Stimulated activated naive CD8-positive, alpha-beta T cell treated with anti-CD3 and anti-CD28 coated beads, Interleukin-15, Interleukin-2, amounts not matched to agents 100 U/mL and 50 U/mL, for 24 hours (primary cell): ENCODE measurements at regions not wholly inside any gene's neighbourhood (a gene's known extent, or its start where the extent isn't known, plus 50 kb on each side); places are given as distances from the start of the nearest gene placed in this dataset.
"Not testable (repeated sequence)": the region's sequence is repeated elsewhere in the genome, so short reads cannot be mapped to it uniquely, and the experiment has no call there.

Source experiments
- ATAC-seq: fragments of 150-1000 bp; cut with Tn5 transposase; one replicate; pipeline ENCODE4 v1.10.0; 2021
- DNase-seq: peaks from one replicate; pipeline ENCODE4 v3.0.0; 2021

DNA sequence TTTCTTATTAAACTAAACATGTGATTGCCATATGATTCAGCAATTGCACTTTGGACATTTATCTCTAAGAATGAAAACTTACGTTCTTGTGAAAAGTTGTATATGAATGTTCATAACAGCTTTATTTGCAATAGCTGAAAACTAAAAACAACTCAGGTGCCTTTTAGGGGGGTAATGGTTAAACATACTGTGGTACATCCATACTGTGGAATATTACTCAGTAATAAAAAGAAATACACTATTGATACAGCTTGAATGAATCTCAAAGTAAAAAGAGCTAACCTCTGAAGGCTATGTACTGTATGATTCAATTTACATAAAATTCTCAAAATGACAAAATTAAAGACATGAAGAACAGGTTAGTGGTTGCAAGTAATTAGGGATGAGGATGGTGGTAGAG lies 339.5 kb upstream of the PAPPA start:
- no peak for ATAC-seq
- no peak for DNase-seq

DNA sequence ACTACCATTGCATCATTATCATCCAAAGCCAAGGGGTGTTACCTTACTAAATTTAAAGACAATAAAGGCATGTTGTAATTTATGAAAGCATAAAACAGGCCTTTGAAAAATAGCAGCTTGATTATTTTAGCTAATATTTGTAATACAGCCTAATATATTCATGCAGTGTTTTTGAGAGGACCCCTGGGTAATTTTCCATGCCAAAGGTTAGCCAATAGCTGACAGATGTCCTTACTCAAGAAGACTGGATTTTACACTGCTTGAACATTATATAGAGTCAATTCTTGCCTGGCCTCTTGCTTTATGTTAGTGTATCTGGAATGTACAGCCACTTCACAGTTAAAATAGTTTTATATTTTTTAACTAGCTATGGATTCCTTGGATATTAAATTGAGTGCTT lies 337.8 kb upstream of the PAPPA start:
- no peak for ATAC-seq

DNA sequence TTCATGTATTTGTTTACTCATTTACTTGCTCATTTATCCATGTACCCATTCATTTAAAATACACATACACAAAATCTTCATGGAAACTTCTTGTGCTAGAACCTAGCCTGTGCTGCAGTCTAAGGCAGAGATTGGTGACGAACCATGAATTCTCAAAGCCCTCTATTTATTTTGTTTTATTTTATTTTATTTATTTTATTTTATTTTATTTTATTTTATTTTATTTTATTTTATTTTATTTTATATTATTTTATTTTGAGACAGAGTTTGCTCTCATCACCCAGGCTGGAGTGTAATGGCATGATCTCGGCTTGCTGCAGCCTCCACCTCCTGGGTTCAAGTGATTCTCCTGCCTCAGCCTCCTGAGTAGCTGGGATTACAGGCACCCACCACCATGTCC lies 334.9 kb upstream of the PAPPA start:
- not testable (repeated sequence) for DNase-seq, ATAC-seq

More for the DNA sequence above, 337.8 kb upstream of the PAPPA start:
- no peak for DNase-seq

DNA sequence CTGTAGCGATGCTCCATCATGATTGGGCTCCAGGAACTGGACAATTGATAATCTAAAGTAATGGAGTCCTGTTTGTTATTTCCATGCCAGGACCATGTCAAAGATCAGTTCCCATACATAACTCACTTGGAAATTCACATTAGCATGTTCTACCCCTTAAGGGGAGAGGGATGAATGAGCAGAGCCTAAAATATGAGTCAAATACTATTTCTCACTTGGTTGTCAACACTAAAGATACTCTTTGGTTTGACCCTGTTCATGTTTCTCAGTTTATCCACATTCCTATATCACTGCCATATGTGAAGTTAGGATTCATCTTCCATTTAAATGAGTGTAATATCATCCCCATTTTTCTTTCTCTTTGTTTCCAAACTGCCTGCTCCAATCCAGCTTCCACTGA lies 321.6 kb upstream of the PAPPA start:
- no peak for DNase-seq
- ATAC-seq: no peak

DNA sequence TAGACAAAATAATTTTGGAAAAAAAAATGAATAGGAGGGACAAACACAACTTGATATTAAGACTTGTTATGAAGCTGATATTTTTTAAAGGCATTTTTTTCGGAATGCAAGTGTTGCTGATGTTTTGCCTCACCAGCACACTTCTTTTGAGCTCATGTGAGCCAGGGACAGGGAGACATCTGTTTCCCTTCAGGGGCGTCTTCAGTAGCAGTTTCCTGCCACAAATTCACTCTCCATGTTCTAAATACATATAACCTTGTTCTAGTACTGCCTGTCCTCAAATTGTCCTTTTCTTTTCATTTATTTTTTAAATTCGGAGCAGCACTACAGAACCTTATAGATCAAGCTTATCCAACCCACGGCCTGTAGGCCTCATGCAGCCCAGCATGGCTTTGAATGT lies 316.0 kb upstream of the PAPPA start:
- DNase-seq: no peak
- no peak for ATAC-seq

DNA sequence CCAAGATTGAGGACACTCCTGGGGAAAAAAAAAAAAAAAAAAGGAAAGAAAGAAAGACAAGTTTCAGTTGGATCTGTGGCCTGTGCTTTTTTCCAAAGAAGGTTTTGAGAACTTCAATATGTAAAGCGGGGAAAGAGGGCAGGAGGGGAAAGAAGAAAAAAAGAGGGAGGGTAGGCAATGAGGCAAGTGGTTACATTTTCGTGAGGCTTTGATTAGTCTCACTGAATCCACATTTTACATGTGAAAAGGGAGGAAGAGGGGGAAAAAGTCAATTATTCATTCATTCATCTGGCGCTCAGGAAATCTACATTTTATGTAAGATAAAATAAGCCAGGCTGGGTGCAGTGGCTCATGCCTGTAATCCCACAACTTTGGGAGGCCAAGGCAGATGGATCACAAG lies 315.2 kb upstream of the PAPPA start:
- ATAC-seq (no peak), DNase-seq (no peak)

DNA sequence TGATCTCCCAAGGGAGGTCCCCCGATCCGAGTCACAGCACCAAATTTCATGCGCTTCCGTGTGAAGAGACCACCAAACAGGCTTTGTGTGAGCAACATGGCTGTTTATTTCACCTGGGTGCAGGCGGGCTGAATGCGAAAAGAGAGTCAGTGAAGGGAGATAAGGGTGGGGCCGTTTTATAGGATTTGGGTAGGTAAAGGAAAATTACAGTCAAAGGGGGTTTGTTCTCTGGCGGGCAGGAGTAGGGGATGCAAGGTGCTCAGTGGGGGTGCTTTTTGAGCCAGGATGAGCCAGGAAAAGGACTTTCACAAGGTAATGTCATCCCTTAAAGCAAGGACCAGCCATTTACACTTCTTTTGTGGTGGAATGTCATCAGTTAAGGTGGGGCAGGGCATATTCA lies 309.2 kb upstream of the PAPPA start:
- ATAC-seq, DNase-seq: not testable (repeated sequence)

DNA sequence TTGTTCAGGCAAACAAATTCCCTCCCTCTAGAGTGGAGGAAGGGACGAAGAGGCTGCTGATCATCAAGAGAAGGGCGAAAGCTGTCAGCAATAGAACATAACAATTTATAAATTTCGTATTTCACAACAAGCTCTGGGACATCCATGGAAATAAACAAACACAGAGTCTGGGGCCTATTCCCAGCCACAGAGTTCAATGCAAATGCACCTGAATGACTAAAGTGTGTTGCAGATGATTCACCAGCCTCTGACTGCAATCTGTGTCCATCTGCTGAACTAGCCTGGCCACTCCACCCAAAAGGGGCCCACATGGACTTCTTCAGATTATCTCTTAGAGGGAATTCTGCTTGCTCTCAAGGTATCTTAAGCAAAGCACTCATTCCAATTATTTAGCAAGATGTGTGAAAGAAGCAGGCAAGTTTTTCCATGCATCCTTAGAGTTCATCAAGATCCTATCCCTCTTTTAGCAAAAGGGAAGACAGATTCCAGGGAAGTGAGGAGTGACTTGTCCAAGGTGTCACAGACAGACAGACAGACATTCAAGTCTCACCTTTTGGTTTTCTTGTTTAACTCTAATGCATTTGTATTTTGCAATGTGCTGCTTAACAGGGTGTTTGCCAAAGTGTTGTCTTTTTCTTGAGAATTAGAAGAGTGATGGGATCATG lies 307.8 kb upstream of the PAPPA start:
- no peak for ATAC-seq
- no peak for DNase-seq

DNA sequence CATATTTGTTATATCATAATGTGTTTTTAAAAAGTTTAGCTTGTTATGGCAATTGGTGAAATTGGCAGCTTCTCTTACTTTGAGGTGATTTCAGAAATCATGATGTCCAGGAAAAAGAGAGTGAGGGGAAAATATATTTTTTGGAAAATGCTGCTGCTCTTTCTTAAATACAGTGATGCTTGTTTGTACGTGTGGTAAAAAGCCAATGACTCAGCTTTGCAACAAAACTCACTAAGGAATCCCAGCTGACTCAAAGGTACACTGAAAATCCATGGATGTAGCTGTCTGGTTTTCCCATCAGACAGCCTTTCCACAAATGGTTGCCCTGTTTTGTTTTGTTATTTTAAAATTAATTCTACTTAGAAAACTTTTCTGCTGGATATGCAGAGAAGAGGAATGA lies 306.4 kb upstream of the PAPPA start:
- DNase-seq: no peak

DNA sequence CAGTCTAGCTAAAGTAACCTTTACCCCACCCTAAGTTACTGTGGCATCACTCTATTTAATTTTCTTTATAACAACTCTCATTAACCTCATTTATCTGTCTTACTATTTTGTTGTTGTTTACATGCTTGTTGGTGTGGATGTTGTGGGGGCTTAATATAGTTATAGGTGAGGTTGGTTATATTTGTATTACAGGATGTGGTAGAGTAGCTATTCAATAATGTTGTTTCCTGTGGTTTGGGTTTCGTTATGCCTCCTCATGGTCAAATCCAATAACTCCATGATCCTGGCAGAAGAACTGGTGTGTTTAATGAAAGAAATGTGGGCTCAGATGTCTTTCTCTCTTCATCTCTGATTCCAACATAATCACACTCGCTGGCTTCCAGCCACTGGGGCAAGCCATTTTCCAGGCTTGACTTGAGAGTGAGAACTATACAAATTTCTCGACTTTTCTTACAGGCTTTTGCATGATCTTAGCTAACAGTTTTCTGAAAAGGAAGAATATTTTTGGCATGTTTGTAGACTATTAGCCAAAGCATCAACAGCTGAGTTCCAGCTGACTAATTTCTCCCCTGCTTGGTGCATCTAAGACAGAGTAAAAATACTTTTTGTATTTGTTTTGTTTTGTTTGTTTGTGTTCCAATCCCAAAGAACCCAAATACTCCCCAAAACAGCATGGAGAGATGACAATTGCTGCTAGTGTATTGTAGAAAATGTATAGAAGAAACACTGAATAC lies 303.7 kb upstream of the PAPPA start:
- DNase-seq: no peak

More for the DNA sequence above, 306.4 kb upstream of the PAPPA start:
- ATAC-seq: no peak

DNA sequence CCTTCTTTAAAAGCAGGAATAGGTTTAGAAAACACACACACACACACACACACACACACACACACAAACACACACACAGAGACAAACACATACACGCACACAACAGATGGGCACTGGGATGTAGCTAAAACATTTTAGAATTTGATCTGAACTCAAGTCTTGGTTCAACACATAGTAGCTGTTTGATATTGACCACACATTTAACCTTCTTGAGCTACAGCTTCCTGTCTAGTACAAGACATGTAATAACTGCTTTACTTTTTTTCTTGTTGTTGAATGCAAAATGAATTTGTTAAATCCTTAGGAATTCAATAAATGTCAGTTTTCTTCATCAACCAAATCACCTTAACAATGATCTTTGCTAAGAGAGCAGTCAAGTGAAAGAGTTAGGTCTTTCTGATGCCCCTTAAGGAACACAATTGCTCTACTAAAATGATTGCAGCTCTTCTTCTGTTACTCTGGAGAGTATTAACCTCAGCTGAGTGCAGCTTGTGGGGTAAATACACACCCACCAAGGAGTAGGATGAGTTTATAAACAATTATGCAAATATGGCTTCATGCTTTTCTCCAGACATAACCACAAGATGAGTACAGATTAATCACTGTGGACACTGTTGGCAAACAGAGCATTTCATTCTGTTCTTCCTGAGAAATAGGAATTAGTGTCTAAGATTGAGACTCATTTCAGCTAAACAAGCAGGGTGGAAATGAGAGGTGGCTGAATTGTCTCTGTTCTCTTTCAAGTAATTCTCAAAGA lies 302.9 kb upstream of the PAPPA start:
- ATAC-seq: no peak

More for the DNA sequence above, 303.7 kb upstream of the PAPPA start:
- ATAC-seq: no peak

DNA sequence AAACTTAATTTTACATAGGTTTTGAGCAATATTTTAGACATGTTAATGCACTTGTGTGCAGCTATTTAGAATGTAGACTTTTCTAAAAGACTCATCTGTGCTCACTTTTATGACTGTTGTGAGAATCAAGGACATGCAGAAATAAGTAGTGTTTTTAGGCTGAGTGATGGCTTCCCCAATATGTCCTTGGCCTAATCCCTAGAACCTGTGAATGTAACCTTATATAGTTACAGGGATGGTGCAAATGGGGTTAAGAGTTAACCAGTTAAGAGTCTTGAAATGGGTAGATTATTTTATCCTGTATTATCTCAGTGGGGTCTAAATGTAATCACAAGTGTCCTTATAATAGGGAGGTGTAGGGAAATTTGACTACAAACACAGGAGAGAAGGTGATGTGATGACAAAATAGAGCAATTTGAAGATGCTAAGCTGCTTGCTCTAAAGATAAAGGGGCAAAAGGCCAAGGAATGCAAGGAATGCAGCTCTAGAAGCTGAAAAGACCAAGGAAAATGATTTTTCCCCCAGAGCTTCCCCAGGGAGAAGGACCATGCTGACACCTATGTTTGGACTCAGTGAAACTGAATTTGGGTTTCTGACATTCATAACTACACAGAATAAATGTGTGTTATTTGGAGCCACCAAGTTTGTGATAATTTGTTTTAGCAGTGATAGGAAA lies 298.0 kb upstream of the PAPPA start:
- no peak for ATAC-seq
- no peak for DNase-seq

More for the DNA sequence above, 302.9 kb upstream of the PAPPA start:
- DNase-seq: no peak

DNA sequence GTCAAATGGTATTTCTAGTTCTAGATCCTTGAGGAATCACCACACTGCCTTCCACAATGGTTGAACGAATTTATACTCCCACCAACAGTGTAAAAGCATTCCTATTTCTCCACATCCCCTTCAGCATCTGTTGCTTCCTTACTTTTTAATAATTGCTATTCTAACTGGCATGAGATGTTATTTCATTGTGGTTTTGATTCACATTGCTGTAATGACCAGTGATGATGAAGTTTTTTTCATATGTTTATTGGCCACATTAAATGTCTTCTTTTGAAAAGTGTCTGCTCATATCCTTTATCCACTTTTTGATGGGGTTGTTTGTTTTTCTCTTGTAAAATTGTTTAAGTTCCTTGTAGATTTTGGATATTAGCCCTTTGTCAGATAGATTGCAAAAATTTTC lies 295.2 kb upstream of the PAPPA start:
- DNase-seq, ATAC-seq: not testable (repeated sequence)

DNA sequence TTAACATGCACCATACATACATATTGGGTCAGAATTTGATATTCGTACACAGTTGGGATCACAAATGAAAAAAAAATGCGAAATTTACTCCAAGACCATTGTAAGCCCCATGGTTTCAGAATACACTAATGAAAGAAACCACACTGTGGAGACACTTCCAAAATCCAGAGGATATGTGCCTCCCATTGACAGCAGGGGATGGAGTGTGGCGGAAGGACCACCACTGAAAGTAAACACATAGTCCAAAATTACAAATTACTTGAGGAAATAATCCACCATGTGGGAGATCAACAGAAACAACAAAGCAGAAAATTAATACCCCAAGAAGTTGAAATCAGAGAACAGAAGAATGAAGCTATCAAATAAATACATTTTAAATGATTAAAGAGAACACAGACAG lies 291.6 kb upstream of the PAPPA start:
- no peak for ATAC-seq

DNA sequence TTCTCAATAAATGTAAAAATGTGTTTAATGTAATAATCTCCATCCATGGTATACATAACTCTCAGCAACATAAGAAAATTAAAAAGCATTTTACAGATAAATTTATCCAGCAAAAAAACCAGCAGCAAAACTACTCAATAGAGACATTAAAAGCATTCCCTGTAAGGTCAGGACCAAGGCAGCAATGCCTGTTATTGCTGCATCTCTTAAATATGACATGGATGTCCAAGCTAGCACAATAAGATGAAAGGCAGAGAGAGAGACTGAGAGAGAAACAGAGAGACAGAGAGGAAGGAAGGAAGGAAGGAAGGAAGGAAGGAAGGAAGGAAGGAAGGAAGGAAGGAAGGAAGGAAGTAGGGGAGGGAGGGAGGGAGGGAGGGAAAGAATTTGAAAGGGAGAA lies 289.0 kb upstream of the PAPPA start:
- no peak for DNase-seq
- no peak for ATAC-seq

More for the DNA sequence above, 291.6 kb upstream of the PAPPA start:
- no peak for DNase-seq

DNA sequence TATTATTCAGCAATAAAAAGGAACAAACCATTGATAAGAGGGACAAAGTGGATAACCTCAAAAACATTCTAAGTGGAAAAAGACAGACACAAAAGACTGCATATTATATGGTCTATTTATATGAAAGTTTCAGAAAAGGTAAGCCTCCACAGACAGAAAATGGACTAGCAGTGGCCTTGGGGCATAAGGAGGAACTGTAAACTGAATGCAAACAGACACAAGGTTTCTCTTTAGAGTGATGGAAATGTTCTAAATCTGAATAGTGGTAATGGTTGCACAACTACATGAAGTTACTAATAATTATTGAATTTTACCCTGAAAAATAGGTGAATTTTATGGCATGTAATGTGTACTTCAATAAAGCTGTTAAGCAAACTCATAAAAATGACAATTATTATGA lies 286.3 kb upstream of the PAPPA start:
- no peak for ATAC-seq
- no peak for DNase-seq

DNA sequence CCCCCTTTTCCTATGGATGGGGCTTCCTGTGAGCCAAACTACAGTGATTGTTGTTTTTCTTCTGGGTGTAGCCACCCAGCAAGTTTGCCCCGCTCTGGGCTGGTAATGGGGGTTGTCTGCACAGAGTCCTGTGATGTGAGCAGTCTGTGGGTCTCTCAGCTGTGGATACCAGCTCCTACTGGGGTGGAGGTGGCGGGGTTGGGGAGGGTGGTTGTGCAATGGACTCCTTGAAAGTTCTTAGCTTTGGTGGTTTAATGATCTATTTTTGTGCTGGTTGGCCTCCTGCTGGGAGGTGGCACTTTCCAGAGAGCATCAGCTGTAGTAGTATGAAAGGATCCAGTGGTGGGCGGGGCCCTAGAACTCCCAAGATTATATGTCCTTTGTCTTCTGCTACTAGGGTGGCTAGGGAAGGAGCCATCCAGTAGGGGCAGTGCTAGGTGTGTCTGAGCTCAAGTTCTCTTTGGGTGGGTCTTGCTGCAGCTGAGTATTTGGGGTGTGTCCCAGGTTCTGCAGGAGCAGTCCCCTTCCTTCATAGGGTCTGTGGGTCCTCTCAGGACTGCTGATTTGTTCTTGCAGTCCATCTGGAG lies 275.6 kb upstream of the PAPPA start:
- DNase-seq: no peak
- no peak for ATAC-seq

DNA sequence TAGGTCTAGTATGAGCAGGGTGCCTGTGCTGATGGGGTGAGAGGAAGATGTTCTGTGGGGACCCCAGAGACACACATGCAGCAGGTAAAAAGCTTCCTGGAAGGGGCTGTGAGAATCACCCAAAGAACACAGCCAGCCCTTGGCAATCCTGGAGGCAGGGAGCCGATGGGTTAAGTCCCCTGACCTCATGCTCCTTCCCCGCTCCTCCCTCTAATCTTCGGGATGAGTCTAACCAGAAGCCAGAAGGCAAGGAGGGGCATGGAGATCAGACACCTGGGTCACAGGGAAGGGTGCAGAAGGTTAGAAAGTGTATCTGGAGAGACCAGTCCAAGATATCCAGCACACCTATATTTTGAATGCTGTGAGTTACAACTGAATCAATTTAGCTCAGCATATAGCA lies 274.1 kb upstream of the PAPPA start:
- ATAC-seq: no peak

DNA sequence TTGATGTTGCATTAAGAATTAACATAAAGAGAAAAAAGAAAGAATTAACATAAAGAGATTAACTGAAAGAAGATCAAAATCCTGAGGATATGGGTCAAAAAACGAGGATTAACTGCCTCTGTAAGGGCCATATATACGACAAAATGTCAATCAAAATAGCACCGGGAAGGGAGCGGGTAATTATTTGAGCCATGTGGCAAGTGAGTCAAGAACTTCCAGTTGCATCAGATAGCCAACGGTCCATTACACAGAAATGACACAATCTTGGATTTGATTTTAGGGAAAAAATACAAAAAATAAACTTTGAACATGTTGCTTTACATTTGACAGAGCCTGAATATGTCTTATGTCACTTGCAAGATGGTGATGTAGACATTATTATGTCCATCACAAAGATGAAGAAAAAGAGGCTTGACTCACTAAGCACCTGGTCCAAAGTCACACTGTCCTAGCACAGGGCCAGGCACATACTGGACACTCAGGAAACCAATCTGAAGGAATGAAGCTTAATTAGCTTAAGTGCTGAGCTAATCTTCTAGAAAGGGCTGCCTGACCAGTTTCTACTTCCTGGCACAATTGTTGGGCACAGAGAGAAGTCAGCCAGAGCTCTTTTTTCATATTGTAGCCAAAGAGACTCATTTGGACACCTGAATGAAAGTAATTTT lies 273.2 kb upstream of the PAPPA start:
- no peak for ATAC-seq
- DNase-seq: no peak

More for the DNA sequence above, 274.1 kb upstream of the PAPPA start:
- DNase-seq: no peak

DNA sequence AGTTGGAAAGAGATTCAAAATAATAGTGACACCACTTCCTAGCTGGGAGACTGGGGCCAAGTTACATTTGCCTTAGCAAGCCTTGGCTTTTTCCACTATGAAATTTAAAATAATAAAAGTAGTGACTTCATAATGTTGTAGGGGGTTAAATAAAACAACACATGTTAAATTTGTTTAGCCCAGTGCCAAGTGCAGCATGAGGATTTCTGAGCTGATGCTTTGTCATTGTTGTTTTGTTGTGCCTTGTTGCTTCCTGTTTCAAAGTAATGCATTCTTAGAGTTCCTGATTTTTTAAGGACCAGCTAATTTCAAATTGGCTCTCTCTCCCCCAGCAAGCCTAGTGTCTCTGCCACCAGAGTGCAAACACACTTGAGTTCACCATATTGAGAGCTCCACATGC lies 270.7 kb upstream of the PAPPA start:
- ATAC-seq: no peak

DNA sequence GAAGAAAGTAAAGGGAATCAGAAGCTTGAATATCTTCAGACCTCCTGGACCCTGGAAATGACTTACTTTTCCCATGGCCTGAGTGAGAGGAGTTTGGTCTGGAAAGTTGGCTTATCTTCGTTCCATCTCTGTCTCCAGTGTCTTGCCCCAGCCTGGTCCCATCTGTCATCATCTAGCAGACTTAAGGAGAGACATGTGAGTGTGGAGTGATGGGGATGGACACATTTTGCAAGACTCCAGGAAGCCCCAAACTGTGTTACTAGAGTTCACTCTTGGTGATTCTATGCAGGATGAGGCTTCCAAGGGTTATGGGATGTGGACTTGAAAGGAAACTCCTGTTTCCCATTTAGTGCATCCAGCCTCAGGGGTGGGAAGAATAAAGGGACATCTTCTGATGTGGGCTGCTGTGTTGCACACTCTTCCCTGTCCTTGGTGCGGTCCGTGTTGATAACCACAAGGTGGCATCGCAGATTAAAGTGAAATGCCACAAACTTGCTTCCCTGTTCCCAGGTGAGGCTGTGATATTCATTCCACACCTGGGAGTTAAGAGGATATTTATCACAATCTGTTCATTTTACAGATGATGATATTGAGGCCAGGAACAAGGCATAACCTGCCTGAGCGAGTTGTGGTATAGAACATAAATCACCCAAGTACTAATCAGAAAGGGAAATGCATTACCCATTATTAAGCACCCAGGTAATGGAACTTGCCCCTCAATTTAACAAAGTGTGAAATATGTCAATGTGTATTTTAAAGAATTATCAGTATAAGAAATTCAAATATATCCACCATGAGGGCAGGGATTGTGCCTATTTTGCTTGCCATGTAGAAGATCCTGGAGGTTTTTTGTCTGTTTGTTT lies 269.9 kb upstream of the PAPPA start:
- no peak for ATAC-seq
- no peak for DNase-seq

More for the DNA sequence above, 270.7 kb upstream of the PAPPA start:
- no peak for DNase-seq
